ENCODE measurements at regions not wholly inside any gene's neighbourhood (a gene's known extent, or its start where the extent isn't known, plus 50 kb on each side); places are given as distances from the start of the nearest gene placed in this dataset.

DNA sequence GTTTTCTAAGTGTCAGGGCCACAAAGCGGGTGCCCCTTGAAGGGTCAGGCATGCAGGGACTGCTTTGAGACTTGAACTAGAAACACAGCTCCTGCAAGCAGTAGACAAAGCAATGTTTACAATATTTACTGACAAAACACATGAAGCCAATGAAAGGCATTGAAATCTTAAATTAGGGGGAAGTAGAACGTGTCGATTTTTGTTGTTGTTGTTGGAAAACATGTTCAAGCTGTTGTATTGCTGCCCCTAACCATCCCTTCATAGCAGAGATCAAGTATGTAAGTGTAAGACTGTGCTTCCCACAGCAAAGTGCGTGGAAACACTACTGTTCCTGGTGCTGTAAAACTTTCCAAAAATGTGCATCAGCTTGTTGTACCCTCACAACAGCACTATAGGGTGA, 131.6 kb upstream of the MGMT start:
- ChIA-PET POLR2A (no interaction called here), CTCF (no interaction called here)
- TF ChIP-seq, protein P1, sequence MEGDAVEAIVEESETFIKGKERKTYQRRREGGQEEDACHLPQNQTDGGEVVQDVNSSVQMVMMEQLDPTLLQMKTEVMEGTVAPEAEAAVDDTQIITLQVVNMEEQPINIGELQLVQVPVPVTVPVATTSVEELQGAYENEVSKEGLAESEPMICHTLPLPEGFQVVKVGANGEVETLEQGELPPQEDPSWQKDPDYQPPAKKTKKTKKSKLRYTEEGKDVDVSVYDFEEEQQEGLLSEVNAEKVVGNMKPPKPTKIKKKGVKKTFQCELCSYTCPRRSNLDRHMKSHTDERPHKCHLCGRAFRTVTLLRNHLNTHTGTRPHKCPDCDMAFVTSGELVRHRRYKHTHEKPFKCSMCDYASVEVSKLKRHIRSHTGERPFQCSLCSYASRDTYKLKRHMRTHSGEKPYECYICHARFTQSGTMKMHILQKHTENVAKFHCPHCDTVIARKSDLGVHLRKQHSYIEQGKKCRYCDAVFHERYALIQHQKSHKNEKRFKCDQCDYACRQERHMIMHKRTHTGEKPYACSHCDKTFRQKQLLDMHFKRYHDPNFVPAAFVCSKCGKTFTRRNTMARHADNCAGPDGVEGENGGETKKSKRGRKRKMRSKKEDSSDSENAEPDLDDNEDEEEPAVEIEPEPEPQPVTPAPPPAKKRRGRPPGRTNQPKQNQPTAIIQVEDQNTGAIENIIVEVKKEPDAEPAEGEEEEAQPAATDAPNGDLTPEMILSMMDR (IDR thresholded peaks at IDR 0.05), result no peak
- Mint-ChIP-seq H3K4me3 (no peak overlapping the region), H3K4me1 (no peaks in the 10 kb centered on the region), H3K9me3 (no peaks in the 10 kb centered on the region), H3K27ac (no peak overlapping the region), H3K27me3 (peaks cover 9% of the 10 kb centered on the region), H3K36me3 (ENCODE audit: low read depth) (no peaks in the 10 kb centered on the region)
- ATAC-seq (ENCODE audit: low read depth) (no peak), DNase-seq (no peak)
- intact Hi-C loops (cut with micrococcal nuclease), result no loop called here

DNA sequence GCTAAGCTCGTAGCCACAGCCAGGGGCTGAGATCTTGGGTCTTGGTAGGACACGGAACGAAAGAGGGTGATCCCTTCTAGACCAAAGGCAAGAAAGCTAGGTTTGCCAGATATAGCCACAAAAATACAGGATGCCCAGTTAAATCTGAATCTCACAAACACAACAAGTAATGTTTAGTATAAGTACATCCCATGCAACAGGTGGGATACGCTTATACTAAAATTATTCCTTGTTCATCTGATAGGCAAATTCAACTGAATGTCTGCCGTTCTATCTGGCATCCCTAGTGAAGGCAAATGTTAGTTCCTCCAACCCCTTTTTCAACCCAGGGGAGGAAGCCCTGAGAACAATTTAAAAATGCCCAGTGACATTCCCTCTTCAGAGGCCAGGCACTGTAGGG, 131.1 kb upstream of the MGMT start:
- TF ChIP-seq, protein P1 (IDR thresholded peaks at IDR 0.05), result no peak
- ATAC-seq (ENCODE audit: low read depth), result no peak
- POLR2A ChIA-PET, result interaction anchor here (0.6 kb wide), 1 partner anchor 299 kb away, joined by 5 read pairs; no protein-coding TSS in a partner anchor
- Mint-ChIP-seq H3K9me3 (no peaks in the 10 kb centered on the region), H3K4me3 (no peak overlapping the region), H3K36me3 (ENCODE audit: low read depth) (no peaks in the 10 kb centered on the region), H3K27ac (no peak overlapping the region), H3K4me1 (no peaks in the 10 kb centered on the region), H3K27me3 (peaks cover 6% of the 10 kb centered on the region)
- no peak for DNase-seq
- CTCF ChIA-PET, result no interaction called here
- intact Hi-C loops (cut with micrococcal nuclease), result no loop called here

DNA sequence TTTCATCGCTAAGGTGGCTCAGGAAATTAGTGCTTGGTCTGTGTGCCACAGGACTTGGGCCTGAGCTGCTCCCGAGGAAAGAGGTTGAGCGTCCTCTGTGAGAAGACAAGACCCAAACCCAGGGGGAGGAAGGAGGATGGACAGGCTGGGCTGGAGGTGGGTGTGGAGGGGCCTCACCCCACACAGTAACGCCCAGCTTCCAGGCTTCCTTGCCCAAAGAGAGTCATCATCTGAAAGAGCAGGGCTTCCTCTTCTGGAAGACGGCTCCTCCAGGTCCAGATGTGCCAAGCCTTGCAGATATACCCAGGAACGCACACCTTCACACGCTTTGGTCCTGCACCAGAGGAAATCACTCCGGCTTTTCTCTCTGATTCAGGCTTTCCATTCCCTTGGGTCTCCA, 127.8 kb upstream of the MGMT start:
- Mint-ChIP-seq H3K9me3 (no peaks in the 10 kb centered on the region), H3K27me3 (no peaks in the 10 kb centered on the region), H3K4me1 (no peaks in the 10 kb centered on the region), H3K4me3 (no peak overlapping the region), H3K27ac (no peak overlapping the region), H3K36me3 (ENCODE audit: low read depth) (no peaks in the 10 kb centered on the region)
- no peak for DNase-seq
- intact Hi-C loops (cut with micrococcal nuclease), result no loop called here
- ChIA-PET POLR2A (no interaction called here), CTCF (no interaction called here)
- ATAC-seq (ENCODE audit: low read depth), result no peak
- TF ChIP-seq, protein P1 (IDR thresholded peaks at IDR 0.05), result no peak

DNA sequence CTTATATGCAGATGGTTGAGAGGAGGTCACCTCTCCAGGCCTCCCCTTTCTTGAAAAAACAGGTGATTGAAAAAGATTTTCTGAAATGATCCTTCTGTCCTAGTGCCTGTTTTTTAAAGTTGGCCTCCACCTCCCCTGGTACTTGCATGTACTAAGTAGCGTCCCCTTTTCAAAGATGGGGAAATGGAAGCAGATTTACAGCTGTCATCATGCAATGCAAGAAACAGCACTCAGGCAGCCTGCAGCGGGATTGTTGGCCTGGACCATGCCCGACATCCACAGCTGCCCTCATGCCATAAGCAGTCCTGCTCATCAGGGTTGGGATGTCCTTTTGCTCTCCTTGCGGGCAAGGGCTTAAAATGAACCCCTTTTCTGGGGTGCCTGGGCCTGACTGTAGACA, 127.2 kb upstream of the MGMT start:
- Mint-ChIP-seq H3K36me3 (ENCODE audit: low read depth) (no peaks in the 10 kb centered on the region), H3K27me3 (no peaks in the 10 kb centered on the region), H3K4me3 (no peak overlapping the region), H3K4me1 (no peaks in the 10 kb centered on the region), H3K27ac (no peak overlapping the region), H3K9me3 (no peaks in the 10 kb centered on the region)
- DNase-seq (no peak), ATAC-seq (ENCODE audit: low read depth) (no peak)
- CTCF ChIA-PET, result no interaction called here
- intact Hi-C loops (cut with micrococcal nuclease), result no loop called here
- TF ChIP-seq, protein P1 (IDR thresholded peaks at IDR 0.05), result no peak
- POLR2A ChIA-PET, result no interaction called here

DNA sequence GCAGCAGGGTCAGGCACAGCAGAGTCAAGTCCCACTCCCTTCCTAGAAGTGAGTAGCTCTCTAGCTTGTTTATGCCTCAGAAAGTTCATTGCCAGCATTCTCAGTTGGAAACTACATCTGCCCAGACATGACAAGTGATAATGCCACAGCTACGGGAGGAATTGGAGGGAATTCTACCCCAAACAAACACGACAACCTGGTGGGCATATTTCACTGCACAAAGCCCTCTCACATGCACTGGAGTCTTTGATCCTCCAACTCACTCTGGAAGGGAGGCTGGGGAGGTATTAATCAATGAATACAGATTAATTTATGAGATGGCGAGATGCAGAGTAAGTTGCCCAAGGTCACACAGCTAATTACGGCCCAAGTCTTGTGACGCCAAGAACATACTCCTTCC, 126.0 kb upstream of the MGMT start:
- intact Hi-C loops (cut with micrococcal nuclease), result no loop called here
- Mint-ChIP-seq H3K27ac (no peak overlapping the region), H3K36me3 (ENCODE audit: low read depth) (no peaks in the 10 kb centered on the region), H3K27me3 (no peaks in the 10 kb centered on the region), H3K4me3 (no peak overlapping the region), H3K4me1 (no peaks in the 10 kb centered on the region), H3K9me3 (no peaks in the 10 kb centered on the region)
- ATAC-seq (ENCODE audit: low read depth) (no peak), DNase-seq (no peak)
- ChIA-PET POLR2A (no interaction called here), CTCF (no interaction called here)
- TF ChIP-seq, protein P1 (IDR thresholded peaks at IDR 0.05), result no peak
